GM18517 (cell line): ENCODE measurements at regions not wholly inside any gene's neighbourhood (a gene's known extent, or its start where the extent isn't known, plus 50 kb on each side); places are given as distances from the start of the nearest gene placed in this dataset.
"Not testable (repeated sequence)": the region's sequence is repeated elsewhere in the genome, so short reads cannot be mapped to it uniquely, and the experiment has no call there.

Experiments used
- ATAC-seq: cut with Tn5 transposase; IDR thresholded peaks from one replicate; pipeline ENCODE4 v1.9.1; 2021; ENCODE audit warnings: mild to moderate bottlenecking, moderate library complexity; ENCODE audit not compliant: unreplicated experiment

- ATAC-seq = no peak
These were observed 58.4 kb upstream of the WAPL start for GRCh38 chr10:86579883-86580520.

- no peak for ATAC-seq
These were observed 58.9 kb upstream of the WAPL start for GRCh38 chr10:86580521-86580891.

- ATAC-seq = peak; percentile 68
These were observed 62.4 kb upstream of the WAPL start for GRCh38 chr10:86583983-86584382.

- peak; percentile 81 for ATAC-seq
These were observed 63.7 kb upstream of the WAPL start for GRCh38 chr10:86585037-86585929.

- no peak for ATAC-seq
These were observed 64.9 kb upstream of the WAPL start for GRCh38 chr10:86586516-86586915.

GRCh38 chr10:86588781-86589180 lies 65.6 kb upstream of the OPN4 start:
- not testable (repeated sequence) for ATAC-seq

GRCh38 chr10:86591436-86591835 lies 62.9 kb upstream of the OPN4 start:
- ATAC-seq = no peak

GRCh38 chr10:86592413-86592812 lies 61.9 kb upstream of the OPN4 start:
- ATAC-seq = no peak

GRCh38 chr10:86594535-86594934 lies 59.8 kb upstream of the OPN4 start:
- no peak for ATAC-seq

GRCh38 chr10:86595496-86595895 lies 58.9 kb upstream of the OPN4 start:
- ATAC-seq = no peak

GRCh38 chr10:86596266-86596665 lies 58.1 kb upstream of the OPN4 start:
- ATAC-seq = no peak

- ATAC-seq = no peak
These were observed 57.0 kb upstream of the OPN4 start for GRCh38 chr10:86597306-86597705.

GRCh38 chr10:86598151-86598550 lies 56.2 kb upstream of the OPN4 start:
- ATAC-seq = no peak

GRCh38 chr10:86599041-86599440 lies 55.3 kb upstream of the OPN4 start:
- no peak for ATAC-seq

- peak; percentile 66 for ATAC-seq
These were observed 54.6 kb upstream of the OPN4 start for GRCh38 chr10:86599729-86600128.

GRCh38 chr10:86600296-86600695 lies 54.1 kb upstream of the OPN4 start:
- ATAC-seq = no peak

GRCh38 chr10:86601956-86602602 lies 52.3 kb upstream of the OPN4 start:
- no peak for ATAC-seq

- ATAC-seq = no peak
These were observed 51.1 kb upstream of the OPN4 start for GRCh38 chr10:86603256-86603655.
